ENCODE measurements at regions not wholly inside any gene's neighbourhood (a gene's known extent, or its start where the extent isn't known, plus 50 kb on each side); places are given as distances from the start of the nearest gene placed in this dataset.
"Not testable (repeated sequence)": the region's sequence is repeated elsewhere in the genome, so short reads cannot be mapped to it uniquely, and the experiment has no call there.

GRCh38 chr3:90025019-90025418, 917.6 kb downstream of the EPHA3 start:
- DNase-seq, result no peak

- no peak for DNase-seq
Observed at GRCh38 chr3:90026406-90026805, 919.0 kb downstream of the EPHA3 start.

- DNase-seq, result no peak
Observed at GRCh38 chr3:90031121-90031520, 923.7 kb downstream of the EPHA3 start.

- DNase-seq, result no peak
Observed at GRCh38 chr3:90032980-90033641, 925.7 kb downstream of the EPHA3 start.

GRCh38 chr3:90034038-90034437, 926.6 kb downstream of the EPHA3 start:
- DNase-seq, result no peak

- DNase-seq, result no peak
Observed at GRCh38 chr3:90035643-90036042, 928.2 kb downstream of the EPHA3 start.

- DNase-seq, result no peak
Observed at GRCh38 chr3:90036939-90037469, 929.6 kb downstream of the EPHA3 start.

GRCh38 chr3:90039994-90040393, 932.6 kb downstream of the EPHA3 start:
- no peak for DNase-seq

GRCh38 chr3:90040554-90040953, 933.1 kb downstream of the EPHA3 start:
- no peak for DNase-seq

GRCh38 chr3:90041995-90042394, 934.6 kb downstream of the EPHA3 start:
- DNase-seq, result no peak

GRCh38 chr3:90043287-90043686, 935.9 kb downstream of the EPHA3 start:
- DNase-seq, result no peak

- DNase-seq, result no peak
Observed at GRCh38 chr3:90044084-90044816, 936.8 kb downstream of the EPHA3 start.

GRCh38 chr3:90052425-90052950, 945.1 kb downstream of the EPHA3 start:
- no peak for DNase-seq

GRCh38 chr3:90054311-90054710, 946.9 kb downstream of the EPHA3 start:
- no peak for DNase-seq

GRCh38 chr3:90055666-90056065, 948.2 kb downstream of the EPHA3 start:
- DNase-seq, result no peak

- DNase-seq, result no peak
Observed at GRCh38 chr3:90056281-90057032, 949.0 kb downstream of the EPHA3 start.

- DNase-seq, result no peak
Observed at GRCh38 chr3:90062016-90062415, 954.6 kb downstream of the EPHA3 start.

GRCh38 chr3:90062631-90063200, 955.3 kb downstream of the EPHA3 start:
- DNase-seq, result no peak

- no peak for DNase-seq
Observed at GRCh38 chr3:90068783-90069182, 961.4 kb downstream of the EPHA3 start.

- DNase-seq, result peak in 1 of 2 donors; percentile 8
Observed at GRCh38 chr3:90069748-90070147, 962.3 kb downstream of the EPHA3 start.

GRCh38 chr3:90076136-90076535, 968.7 kb downstream of the EPHA3 start:
- no peak for DNase-seq

- no peak for DNase-seq
Observed at GRCh38 chr3:90080988-90081387, 973.6 kb downstream of the EPHA3 start.

- not testable (repeated sequence) for DNase-seq
Observed at GRCh38 chr3:90086297-90086696, 978.9 kb downstream of the EPHA3 start.

Measured in hippocampal formation (tissue), 2 donors.